HG02642 (cell line): ENCODE measurements at regions not wholly inside any gene's neighbourhood (a gene's known extent, or its start where the extent isn't known, plus 50 kb on each side); places are given as distances from the start of the nearest gene placed in this dataset.
"Not testable (repeated sequence)": the region's sequence is repeated elsewhere in the genome, so short reads cannot be mapped to it uniquely, and the experiment has no call there.

Experiments used
- ATAC-seq: cut with Tn5 transposase; IDR thresholded peaks from one replicate; pipeline ENCODE4 v1.9.1; 2021; ENCODE audit warnings: mild to moderate bottlenecking; ENCODE audit not compliant: unreplicated experiment, poor library complexity

- no peak for ATAC-seq
These were observed 174.3 kb downstream of the CPS1 start for GRCh38 chr2:210730672-210731071.

GRCh38 chr2:210746826-210747225 is 190.4 kb downstream of the CPS1 start:
- ATAC-seq = not testable (repeated sequence)

- no peak for ATAC-seq
These were observed 196.1 kb downstream of the CPS1 start for GRCh38 chr2:210752532-210752931.

- no peak for ATAC-seq
These were observed 197.0 kb downstream of the CPS1 start for GRCh38 chr2:210753386-210753785.

GRCh38 chr2:210756855-210757254 is 200.5 kb downstream of the CPS1 start:
- ATAC-seq = no peak

GRCh38 chr2:210762604-210763588 is 206.5 kb downstream of the CPS1 start:
- ATAC-seq = no peak

- no peak for ATAC-seq
These were observed 212.0 kb downstream of the CPS1 start for GRCh38 chr2:210768329-210768910.

GRCh38 chr2:210776756-210777155 is 220.4 kb downstream of the CPS1 start:
- no peak for ATAC-seq

- ATAC-seq = no peak
These were observed 225.8 kb downstream of the CPS1 start for GRCh38 chr2:210782222-210782621.

- not testable (repeated sequence) for ATAC-seq
These were observed 231.4 kb downstream of the CPS1 start for GRCh38 chr2:210787831-210788230.

GRCh38 chr2:210792000-210792399 is 235.6 kb downstream of the CPS1 start:
- no peak for ATAC-seq

- no peak for ATAC-seq
These were observed 239.1 kb downstream of the CPS1 start for GRCh38 chr2:210795506-210795905.

- no peak for ATAC-seq
These were observed 241.8 kb downstream of the CPS1 start for GRCh38 chr2:210798180-210798579.

- ATAC-seq = no peak
These were observed 258.0 kb downstream of the CPS1 start for GRCh38 chr2:210814251-210815025.

- ATAC-seq = no peak
These were observed 260.4 kb downstream of the CPS1 start for GRCh38 chr2:210816769-210817168.

- ATAC-seq = no peak
These were observed 262.1 kb downstream of the CPS1 start for GRCh38 chr2:210818473-210818872.

- no peak for ATAC-seq
These were observed 277.0 kb downstream of the CPS1 start for GRCh38 chr2:210833403-210833802.

- no peak for ATAC-seq
These were observed 282.6 kb downstream of the CPS1 start for GRCh38 chr2:210839034-210839433.

- no peak for ATAC-seq
These were observed 283.1 kb downstream of the CPS1 start for GRCh38 chr2:210839450-210839849.

GRCh38 chr2:210842896-210843295 is 286.5 kb downstream of the CPS1 start:
- ATAC-seq = no peak

- ATAC-seq = no peak
These were observed 287.6 kb downstream of the CPS1 start for GRCh38 chr2:210844016-210844415.
